GM18873 (cell line): ENCODE measurements at regions not wholly inside any gene's neighbourhood (a gene's known extent, or its start where the extent isn't known, plus 50 kb on each side); places are given as distances from the start of the nearest gene placed in this dataset.

ENCODE experiments used
- ATAC-seq: cut with Tn5 transposase; IDR thresholded peaks from one replicate; pipeline ENCODE4 v1.9.1; 2021; ENCODE audit warnings: mild to moderate bottlenecking, moderate library complexity, moderate number of reproducible peaks; ENCODE audit not compliant: unreplicated experiment, low FRiP score

- ATAC-seq, result no peak
Measured at GRCh38 chr1:81700728-81701470, 99.8 kb upstream of the ADGRL2 start.

- ATAC-seq, result no peak
Measured at GRCh38 chr1:81699234-81699633, 101.5 kb upstream of the ADGRL2 start.

GRCh38 chr1:81695741-81696140 is 105.0 kb upstream of the ADGRL2 start:
- ATAC-seq, result no peak

GRCh38 chr1:81693316-81693715 is 107.4 kb upstream of the ADGRL2 start:
- no peak for ATAC-seq

GRCh38 chr1:81690676-81691453 is 109.9 kb upstream of the ADGRL2 start:
- no peak for ATAC-seq

- no peak for ATAC-seq
Measured at GRCh38 chr1:81689531-81689941, 111.2 kb upstream of the ADGRL2 start.

- ATAC-seq, result no peak
Measured at GRCh38 chr1:81682490-81682889, 118.2 kb upstream of the ADGRL2 start.

- ATAC-seq, result no peak
Measured at GRCh38 chr1:81681601-81682266, 119.0 kb upstream of the ADGRL2 start.

GRCh38 chr1:81681114-81681513 is 119.6 kb upstream of the ADGRL2 start:
- no peak for ATAC-seq

GRCh38 chr1:81679942-81680341 is 120.8 kb upstream of the ADGRL2 start:
- no peak for ATAC-seq

GRCh38 chr1:81678779-81679178 is 122.0 kb upstream of the ADGRL2 start:
- ATAC-seq, result no peak

- ATAC-seq, result no peak
Measured at GRCh38 chr1:81672766-81673165, 128.0 kb upstream of the ADGRL2 start.

- ATAC-seq, result no peak
Measured at GRCh38 chr1:81671038-81671437, 129.7 kb upstream of the ADGRL2 start.

GRCh38 chr1:81670286-81670685 is 130.4 kb upstream of the ADGRL2 start:
- no peak for ATAC-seq

GRCh38 chr1:81666586-81666985 is 134.1 kb upstream of the ADGRL2 start:
- ATAC-seq, result no peak

- ATAC-seq, result no peak
Measured at GRCh38 chr1:81664341-81664740, 136.4 kb upstream of the ADGRL2 start.

GRCh38 chr1:81662913-81663526 is 137.7 kb upstream of the ADGRL2 start:
- no peak for ATAC-seq

GRCh38 chr1:81660286-81660685 is 140.4 kb upstream of the ADGRL2 start:
- no peak for ATAC-seq

- no peak for ATAC-seq
Measured at GRCh38 chr1:81654657-81655056, 146.1 kb upstream of the ADGRL2 start.

GRCh38 chr1:81654147-81654546 is 146.6 kb upstream of the ADGRL2 start:
- ATAC-seq, result no peak

GRCh38 chr1:81650776-81651175 is 150.0 kb upstream of the ADGRL2 start:
- ATAC-seq, result no peak
